Astrocyte (in vitro differentiated cells and primary cell): ENCODE measurements at regions not wholly inside any gene's neighbourhood (a gene's known extent, or its start where the extent isn't known, plus 50 kb on each side); places are given as distances from the start of the nearest gene placed in this dataset.

Source experiments
- EZH2 ChIP-seq: IDR thresholded peaks from 2 replicates; pipeline ENCODE4 v1.6.1; 2012; ENCODE audit warnings: mild to moderate bottlenecking, low read length, inconsistent platforms; ENCODE audit not compliant: insufficient read depth
- TF ChIP-seq, protein P1 (sequence below): IDR thresholded peaks from 2 replicates; pipeline ENCODE4 v1.5.1; 2011; ENCODE audit warnings: low read depth, mild to moderate bottlenecking, inconsistent platforms, low read length, moderate library complexity; ENCODE audit not compliant: insufficient read depth

DNA sequence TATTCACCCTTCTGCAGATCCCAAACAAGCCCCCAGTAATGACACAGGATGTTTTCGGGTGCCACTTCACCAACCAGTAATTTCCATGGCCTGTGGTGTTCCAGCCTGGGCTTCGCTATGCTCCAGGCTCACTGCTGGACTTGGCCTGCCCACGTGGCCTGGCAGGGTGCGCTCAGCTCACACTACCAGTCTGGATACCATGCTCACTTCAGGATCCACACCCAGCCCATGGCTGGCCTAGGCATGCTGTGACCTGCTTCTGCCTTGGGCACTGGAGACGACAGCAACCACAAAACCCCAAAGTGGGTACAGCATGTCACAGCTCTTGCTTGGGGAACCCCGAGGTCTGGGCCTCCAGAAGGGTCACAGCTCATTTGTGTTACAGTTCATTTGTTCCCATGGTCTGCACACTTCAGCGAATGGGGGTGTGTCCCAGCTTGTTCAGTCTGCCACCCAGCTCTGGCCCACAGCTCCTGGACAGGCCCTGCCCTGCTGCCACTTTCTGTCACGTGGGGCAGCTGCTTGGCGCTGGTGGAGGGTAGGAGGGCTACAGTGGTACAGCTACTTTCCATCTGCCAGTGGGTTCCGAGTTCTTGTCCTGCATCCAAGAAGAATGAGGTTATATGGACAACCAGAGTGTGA lies 650.8 kb downstream of the MCTP2 start:
- TF ChIP-seq, protein P1, sequence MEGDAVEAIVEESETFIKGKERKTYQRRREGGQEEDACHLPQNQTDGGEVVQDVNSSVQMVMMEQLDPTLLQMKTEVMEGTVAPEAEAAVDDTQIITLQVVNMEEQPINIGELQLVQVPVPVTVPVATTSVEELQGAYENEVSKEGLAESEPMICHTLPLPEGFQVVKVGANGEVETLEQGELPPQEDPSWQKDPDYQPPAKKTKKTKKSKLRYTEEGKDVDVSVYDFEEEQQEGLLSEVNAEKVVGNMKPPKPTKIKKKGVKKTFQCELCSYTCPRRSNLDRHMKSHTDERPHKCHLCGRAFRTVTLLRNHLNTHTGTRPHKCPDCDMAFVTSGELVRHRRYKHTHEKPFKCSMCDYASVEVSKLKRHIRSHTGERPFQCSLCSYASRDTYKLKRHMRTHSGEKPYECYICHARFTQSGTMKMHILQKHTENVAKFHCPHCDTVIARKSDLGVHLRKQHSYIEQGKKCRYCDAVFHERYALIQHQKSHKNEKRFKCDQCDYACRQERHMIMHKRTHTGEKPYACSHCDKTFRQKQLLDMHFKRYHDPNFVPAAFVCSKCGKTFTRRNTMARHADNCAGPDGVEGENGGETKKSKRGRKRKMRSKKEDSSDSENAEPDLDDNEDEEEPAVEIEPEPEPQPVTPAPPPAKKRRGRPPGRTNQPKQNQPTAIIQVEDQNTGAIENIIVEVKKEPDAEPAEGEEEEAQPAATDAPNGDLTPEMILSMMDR: no peak
- TF ChIP-seq EZH2: no peak
